Common myeloid progenitor, CD34-positive (primary cell): ENCODE measurements at regions not wholly inside any gene's neighbourhood (a gene's known extent, or its start where the extent isn't known, plus 50 kb on each side); places are given as distances from the start of the nearest gene placed in this dataset.

Experiments
- CTCF ChIA-PET: fragments of 350-600 bp; sonication (Branson Sonifier 250); formaldehyde crosslinking; loops from one replicate; lab custom pipeline; 2021; ENCODE audit warnings: antibody characterized with exemption; lab: Charles Lee
- POLR2A ChIA-PET: fragments of 350-600 bp; sonication (Branson Sonifier 250); formaldehyde crosslinking; loops from one replicate; lab custom pipeline; 2021; ENCODE audit warnings: antibody characterized with exemption; lab: Charles Lee
- DNase-seq, 3 donors: peaks; one replicate each; pipeline versions ENCODE4 v3.0.0 to v3.0.0-alpha.2; 2013
- H3K27ac ChIP-seq, 2 experiments: 1 replicate in 1 of 2; 2 replicates in 1 of 2; pipeline ENCODE4 v1.7.0; 2013; ENCODE audit warnings: inconsistent platforms in 2 of 2, low read length in 2 of 2, mild to moderate bottlenecking in 2 of 2, low read depth in 1 of 2, moderate library complexity in 1 of 2; ENCODE audit not compliant: severe bottlenecking in 2 of 2, insufficient read depth in 1 of 2, poor library complexity in 1 of 2
- H3K27me3 ChIP-seq, 5 experiments: replicated peaks in 2 of 5; 1 replicate in 3 of 5; 2 replicates in 2 of 5; pipeline versions ENCODE4 v1.6.1 to v1.7.0; 2013; ENCODE audit warnings: low read length in 4 of 5, mild to moderate bottlenecking in 2 of 5, moderate library complexity in 2 of 5, inconsistent platforms in 1 of 5; ENCODE audit not compliant: insufficient read depth in 5 of 5, control insufficient read depth in 4 of 5
- H3K36me3 ChIP-seq, 4 experiments: 1 replicate in 2 of 4; 2 replicates in 2 of 4; pipeline versions ENCODE4 v1.6.1 to v1.7.0; 2013; ENCODE audit warnings: low read length in 3 of 4, control low read depth in 1 of 4, mild to moderate bottlenecking in 1 of 4; ENCODE audit not compliant: control insufficient read depth in 4 of 4, insufficient read depth in 4 of 4
- H3K4me1 ChIP-seq, 4 experiments: 1 replicate in 3 of 4; 2 replicates in 1 of 4; pipeline versions ENCODE4 v1.6.1 to v1.7.1; 2013; ENCODE audit warnings: low read length in 3 of 4, mild to moderate bottlenecking in 3 of 4, control low read depth in 1 of 4, inconsistent platforms in 1 of 4, moderate library complexity in 1 of 4; ENCODE audit not compliant: control insufficient read depth in 4 of 4, insufficient read depth in 4 of 4; ENCODE audit errors: control extremely low read depth in 1 of 4
- H3K4me3 ChIP-seq, 7 experiments: 1 replicate in 4 of 7; 2 replicates in 3 of 7; pipeline versions ENCODE4 v1.5.1 to v1.7.0; 2013; ENCODE audit warnings: mild to moderate bottlenecking in 7 of 7, low read length in 6 of 7, moderate library complexity in 6 of 7, inconsistent platforms in 2 of 7, low read depth in 2 of 7, control low read depth in 1 of 7; ENCODE audit not compliant: insufficient read depth in 4 of 7, control insufficient read depth in 1 of 7; ENCODE audit errors: extremely low read depth in 1 of 7
- H3K9me3 ChIP-seq, 5 experiments: 1 replicate in 4 of 5; 2 replicates in 1 of 5; pipeline versions ENCODE4 v1.6.1 to v1.7.1; 2013; ENCODE audit warnings: low read length in 4 of 5, mild to moderate bottlenecking in 2 of 5, inconsistent platforms in 1 of 5, low read depth in 1 of 5, moderate library complexity in 1 of 5; ENCODE audit not compliant: control insufficient read depth in 4 of 5, insufficient read depth in 2 of 5; ENCODE audit errors: control extremely low read depth in 1 of 5
- WGBS: methylation state at CpG from one replicate; pipeline ENCODE4 v1.1.5; 2013; ENCODE audit not compliant: insufficient coverage; 5-methylcytosine and 5-hydroxymethylcytosine counted together

GRCh38 chr17:71725811-71726210 lies 395.0 kb upstream of the SOX9 start:
- CTCF ChIA-PET: no interaction called here
- POLR2A ChIA-PET: no interaction called here
- H3K27me3 ChIP-seq: no peaks in the 10 kb centered on the region
- WGBS: 80% methylated on average over 1 of the region's 3 CpGs
- no peak for DNase-seq
- H3K4me3 ChIP-seq: no peak overlapping the region
- no peak overlapping the region for H3K27ac ChIP-seq
- H3K9me3 ChIP-seq: no peaks in the 10 kb centered on the region
- H3K36me3 ChIP-seq: no peaks in the 10 kb centered on the region
- no peaks in the 10 kb centered on the region for H3K4me1 ChIP-seq

- no peak for DNase-seq
- Histone ChIP-seq H3K27me3 (no peaks in the 10 kb centered on the region), H3K9me3 (no peaks in the 10 kb centered on the region), H3K27ac (no peak overlapping the region), H3K4me1 (no peaks in the 10 kb centered on the region), H3K36me3 (no peaks in the 10 kb centered on the region), H3K4me3 (no peak overlapping the region)
- POLR2A ChIA-PET: no interaction called here
- WGBS: 81% methylated on average over 5 of the region's 5 CpGs
- CTCF ChIA-PET: no interaction called here
Measured at GRCh38 chr17:71726341-71726740, 394.5 kb upstream of the SOX9 start.

- Histone ChIP-seq H3K9me3 (no peaks in the 10 kb centered on the region), H3K27ac (no peak overlapping the region), H3K27me3 (no peaks in the 10 kb centered on the region), H3K36me3 (no peaks in the 10 kb centered on the region), H3K4me3 (no peak overlapping the region), H3K4me1 (no peaks in the 10 kb centered on the region)
- POLR2A ChIA-PET: no interaction called here
- CTCF ChIA-PET: no interaction called here
- no peak for DNase-seq
- WGBS: 100% methylated on average over 4 of the region's 5 CpGs
Measured at GRCh38 chr17:71727292-71727691, 393.5 kb upstream of the SOX9 start.

DNA sequence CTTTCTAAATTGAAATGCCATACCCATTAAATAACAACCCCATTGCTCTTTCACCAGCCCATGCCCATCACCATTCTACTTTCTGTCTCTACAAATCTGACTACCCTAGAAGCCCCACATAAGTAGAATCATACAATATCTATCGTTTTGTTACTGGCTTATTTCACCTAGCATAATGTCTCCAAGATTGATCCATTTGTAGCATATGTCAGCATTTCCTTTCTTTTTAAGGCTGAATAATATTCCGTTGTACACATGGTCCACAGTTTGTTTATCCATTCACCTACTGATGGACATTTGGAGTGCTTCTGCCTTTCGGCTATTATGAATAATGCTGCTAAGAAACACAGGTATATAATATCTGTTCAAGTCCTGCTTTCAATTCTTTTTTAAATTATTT lies 393.1 kb upstream of the SOX9 start:
- H3K27me3 ChIP-seq: no peaks in the 10 kb centered on the region
- CTCF ChIA-PET: no interaction called here
- no peaks in the 10 kb centered on the region for H3K4me1 ChIP-seq
- H3K36me3 ChIP-seq: no peaks in the 10 kb centered on the region
- H3K9me3 ChIP-seq: no peaks in the 10 kb centered on the region
- no peak overlapping the region for H3K27ac ChIP-seq
- no peak for DNase-seq
- POLR2A ChIA-PET: no interaction called here
- H3K4me3 ChIP-seq: no peak overlapping the region
- 100% methylated on average over 2 of the region's 3 CpGs for WGBS

GRCh38 chr17:71730871-71731270 lies 389.9 kb upstream of the SOX9 start:
- Histone ChIP-seq H3K36me3 (no peaks in the 10 kb centered on the region), H3K27me3 (no peaks in the 10 kb centered on the region), H3K4me3 (no peak overlapping the region), H3K4me1 (no peaks in the 10 kb centered on the region), H3K9me3 (no peaks in the 10 kb centered on the region), H3K27ac (no peak overlapping the region)
- CTCF ChIA-PET: no interaction called here
- no CpG with 5 or more reads among the region's 1 CpG for WGBS
- no peak for DNase-seq
- POLR2A ChIA-PET: no interaction called here

- POLR2A ChIA-PET: no interaction called here
- Histone ChIP-seq H3K36me3 (no peaks in the 10 kb centered on the region), H3K27me3 (no peaks in the 10 kb centered on the region), H3K4me1 (no peaks in the 10 kb centered on the region), H3K9me3 (no peaks in the 10 kb centered on the region), H3K27ac (no peak overlapping the region), H3K4me3 (no peak overlapping the region)
- WGBS: 100% methylated on average over 3 of the region's 4 CpGs
- CTCF ChIA-PET: no interaction called here
- DNase-seq: no peak
Measured at GRCh38 chr17:71735893-71736292, 384.9 kb upstream of the SOX9 start.

DNA sequence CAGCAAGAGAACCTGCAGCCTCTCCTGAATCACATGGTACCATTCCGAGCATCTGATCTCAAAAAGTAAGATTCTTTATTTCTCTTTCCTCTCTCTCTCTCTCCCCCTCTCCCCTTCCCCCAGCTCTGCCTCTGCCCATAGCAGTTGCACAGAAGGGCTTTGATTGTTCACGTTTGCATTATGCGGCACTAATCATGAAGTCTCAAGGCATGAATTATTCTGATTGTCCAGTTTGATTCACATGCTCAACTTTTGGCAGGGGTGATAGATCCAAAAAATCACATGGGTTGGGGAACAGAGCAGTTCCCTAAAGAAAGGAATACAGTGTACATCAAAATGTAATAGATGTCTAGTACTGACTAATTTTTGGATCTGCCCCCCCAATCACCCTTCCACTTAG lies 380.0 kb upstream of the SOX9 start:
- Histone ChIP-seq H3K27ac (no peak overlapping the region), H3K36me3 (no peaks in the 10 kb centered on the region), H3K4me1 (no peaks in the 10 kb centered on the region), H3K27me3 (no peaks in the 10 kb centered on the region), H3K9me3 (no peaks in the 10 kb centered on the region), H3K4me3 (no peak overlapping the region)
- CTCF ChIA-PET: no interaction called here
- POLR2A ChIA-PET: interaction anchor here (0.5 kb wide), 1 partner anchor 32 kb away, joined by 3 read pairs; no protein-coding TSS in a partner anchor
- 97% methylated on average over 3 of the region's 3 CpGs for WGBS
- DNase-seq: no peak
